PC-3 (cell line): ENCODE measurements at regions not wholly inside any gene's neighbourhood (a gene's known extent, or its start where the extent isn't known, plus 50 kb on each side); places are given as distances from the start of the nearest gene placed in this dataset.

Experiments
- ATAC-seq: fragments of 200-7000 bp; cut with Tn5 transposase; 2 replicates; pipeline ENCODE4 v1.9.1; 2020; ENCODE audit warnings: mild to moderate bottlenecking, moderate library complexity
- BruUV-seq: library from RNA; stranded (reverse); fragments of 400-500 nt; replicated peaks from 2 replicates; lab custom pipeline; 2021; lab: Mats Ljungman, UMichigan
- CTCF ChIA-PET: fragments of 300-600 bp; sonication (Branson Sonifier 250); formaldehyde crosslinking; loops from one replicate; lab custom pipeline; 2022; ENCODE audit warnings: antibody characterized with exemption; lab: Charles Lee
- POLR2A ChIA-PET: fragments of 300-600 bp; sonication (Branson Sonifier 250); formaldehyde crosslinking; loops from one replicate; lab custom pipeline; 2022; ENCODE audit warnings: antibody characterized with exemption; ENCODE audit not compliant: unreplicated experiment; lab: Charles Lee
- DNase-seq: peaks from one replicate; pipeline ENCODE4 v3.0.0-alpha.2; 2015
- H2AFZ ChIP-seq: fragments of 300-600 bp; sonication (generic); 2 replicates; pipeline ENCODE4 v1.6.0; 2016; ENCODE audit warnings: antibody characterized with exemption, low read length
- H3F3A ChIP-seq: fragments of 300-600 bp; sonication (generic); one replicate; pipeline ENCODE4 v1.6.0; 2017; ENCODE audit warnings: antibody characterized with exemption, low read length, control low read depth, mild to moderate bottlenecking; ENCODE audit not compliant: unreplicated experiment
- H3K27ac ChIP-seq: fragments of 300-600 bp; sonication (generic); 2 replicates; pipeline ENCODE4 v1.5.1; 2016; ENCODE audit warnings: mild to moderate bottlenecking, low read length
- H3K27me3 ChIP-seq: fragments of 300-600 bp; sonication (generic); 2 replicates; pipeline ENCODE4 v1.6.1; 2016; ENCODE audit warnings: low read length, mixed read lengths
- H3K36me3 ChIP-seq: fragments of 300-600 bp; sonication (generic); 2 replicates; pipeline ENCODE4 v1.6.1; 2016; ENCODE audit warnings: low read depth, mixed run types, low read length, mixed read lengths
- H3K4me1 ChIP-seq: fragments of 300-600 bp; sonication (generic); 2 replicates; pipeline ENCODE4 v1.5.1; 2016; ENCODE audit warnings: low read length; ENCODE audit not compliant: insufficient read depth
- H3K4me2 ChIP-seq: fragments of 300-600 bp; sonication (generic); 2 replicates; pipeline ENCODE4 v1.6.0; 2016; ENCODE audit warnings: low read length
- H3K4me3 ChIP-seq: fragments of 300-600 bp; sonication (generic); 2 replicates; pipeline ENCODE4 v1.5.1; 2016; ENCODE audit warnings: mild to moderate bottlenecking, low read length, mixed read lengths
- H3K79me2 ChIP-seq: fragments of 300-600 bp; sonication (generic); 2 replicates; pipeline ENCODE4 v1.6.1; 2017; ENCODE audit warnings: low read length, mixed read lengths
- H3K9ac ChIP-seq: fragments of 300-600 bp; sonication (generic); 2 replicates; pipeline ENCODE4 v1.6.0; 2016; ENCODE audit warnings: mild to moderate bottlenecking, low read length
- H3K9me2 ChIP-seq: fragments of 300-600 bp; sonication (generic); replicated peaks from 2 replicates; pipeline ENCODE4 v1.6.1; 2016; ENCODE audit warnings: mixed run types, low read length, mixed read lengths
- H3K9me3 ChIP-seq: fragments of 300-600 bp; sonication (generic); 2 replicates; pipeline ENCODE4 v1.6.1; 2016; ENCODE audit warnings: low read length, mixed read lengths
- H4K20me1 ChIP-seq: fragments of 300-600 bp; sonication (generic); 2 replicates; pipeline ENCODE4 v1.6.1; 2016; ENCODE audit warnings: low read length, mixed read lengths
- CTCF ChIP-seq: fragments of 300-600 bp; sonication (generic); conservative IDR thresholded peaks from 2 replicates; pipeline ENCODE4 v1.5.1; 2017; ENCODE audit warnings: antibody characterized with exemption, low read depth, mild to moderate bottlenecking, low read length
- EZH2 ChIP-seq: fragments of 300-600 bp; sonication (generic); IDR thresholded peaks from one replicate; pipeline ENCODE4 v1.6.1; 2017; ENCODE audit warnings: antibody characterized with exemption, mild to moderate bottlenecking, low read length; ENCODE audit not compliant: unreplicated experiment
- EZH2phosphoT487 ChIP-seq: fragments of 300-600 bp; sonication (generic); IDR thresholded peaks from 2 replicates; pipeline ENCODE4 v1.6.1; 2018; ENCODE audit warnings: mild to moderate bottlenecking, antibody characterized with exemption, low read length, borderline replicate concordance
- intact Hi-C: fragments of 100-400 bp; cut with micrococcal nuclease; formaldehyde crosslinking; loops from 2 replicates; pipeline ENCODE4 v1.9.0; 2023

GRCh38 chr10:10845185-10845584 lies 172.5 kb upstream of the CELF2 start:
- H3F3A ChIP-seq = no peaks in the 10 kb centered on the region
- intact Hi-C loops = no loop called here
- H3K27me3 ChIP-seq = no peaks in the 10 kb centered on the region
- BruUV-seq = no TSS peak
- H3K4me3 ChIP-seq = no peak overlapping the region
- ChIA-PET CTCF (no interaction called here), POLR2A (no interaction called here)
- H3K4me2 ChIP-seq = no peak overlapping the region
- H3K9me3 ChIP-seq = no peaks in the 10 kb centered on the region
- H4K20me1 ChIP-seq = no peaks in the 10 kb centered on the region
- DNase-seq = no peak
- ATAC-seq = no peak
- no peak overlapping the region for H2AFZ ChIP-seq
- H3K36me3 ChIP-seq = no peaks in the 10 kb centered on the region
- no peak overlapping the region for H3K27ac ChIP-seq
- TF ChIP-seq EZH2phosphoT487 = no peak
- no peak for TF ChIP-seq EZH2
- no peak for TF ChIP-seq CTCF
- H3K9me2 ChIP-seq = no peaks in the 10 kb centered on the region
- H3K79me2 ChIP-seq = no peaks in the 10 kb centered on the region
- no peaks in the 10 kb centered on the region for H3K4me1 ChIP-seq
- H3K9ac ChIP-seq = no peak overlapping the region

GRCh38 chr10:10845826-10846503 lies 171.7 kb upstream of the CELF2 start:
- no peak overlapping the region for H2AFZ ChIP-seq
- no peaks in the 10 kb centered on the region for H3K79me2 ChIP-seq
- H3K9me3 ChIP-seq = no peaks in the 10 kb centered on the region
- no peaks in the 10 kb centered on the region for H3K36me3 ChIP-seq
- no peaks in the 10 kb centered on the region for H3K27me3 ChIP-seq
- H3K4me1 ChIP-seq = no peaks in the 10 kb centered on the region
- DNase-seq = no peak
- ATAC-seq = no peak
- no peaks in the 10 kb centered on the region for H3K9me2 ChIP-seq
- no peak overlapping the region for H3K4me2 ChIP-seq
- H3K27ac ChIP-seq = no peak overlapping the region
- no TSS peak for BruUV-seq
- no peaks in the 10 kb centered on the region for H4K20me1 ChIP-seq
- intact Hi-C loops = no loop called here
- H3F3A ChIP-seq = no peaks in the 10 kb centered on the region
- no peak overlapping the region for H3K9ac ChIP-seq
- POLR2A ChIA-PET = no interaction called here
- CTCF ChIA-PET = no interaction called here
- no peak overlapping the region for H3K4me3 ChIP-seq
- TF ChIP-seq CTCF (no peak), EZH2phosphoT487 (no peak), EZH2 (no peak)

GRCh38 chr10:10846504-10846900 lies 171.2 kb upstream of the CELF2 start:
- no peaks in the 10 kb centered on the region for H3K4me1 ChIP-seq
- ATAC-seq (no peak), DNase-seq (no peak)
- H3K36me3 ChIP-seq = no peaks in the 10 kb centered on the region
- H3F3A ChIP-seq = no peaks in the 10 kb centered on the region
- no TSS peak for BruUV-seq
- H3K27ac ChIP-seq = no peak overlapping the region
- ChIA-PET CTCF (no interaction called here), POLR2A (no interaction called here)
- H3K4me3 ChIP-seq = no peak overlapping the region
- no peaks in the 10 kb centered on the region for H3K9me3 ChIP-seq
- H3K79me2 ChIP-seq = no peaks in the 10 kb centered on the region
- H3K9ac ChIP-seq = no peak overlapping the region
- intact Hi-C loops = no loop called here
- no peak overlapping the region for H3K4me2 ChIP-seq
- no peak overlapping the region for H2AFZ ChIP-seq
- no peak for TF ChIP-seq EZH2
- TF ChIP-seq EZH2phosphoT487 = no peak
- no peak for TF ChIP-seq CTCF
- H3K27me3 ChIP-seq = no peaks in the 10 kb centered on the region
- no peaks in the 10 kb centered on the region for H3K9me2 ChIP-seq
- no peaks in the 10 kb centered on the region for H4K20me1 ChIP-seq
